ENCODE measurements at regions not wholly inside any gene's neighbourhood (a gene's known extent, or its start where the extent isn't known, plus 50 kb on each side); places are given as distances from the start of the nearest gene placed in this dataset.

- peak; percentile 82 for DNase-seq
Measured at GRCh38 chr11:114880442-114880841, 202.1 kb downstream of the NXPE2 start.

- no peak for DNase-seq
Measured at GRCh38 chr11:114883472-114883871, 205.1 kb downstream of the NXPE2 start.

GRCh38 chr11:114886644-114887265 lies 208.4 kb downstream of the NXPE2 start:
- peak; percentile 58 for DNase-seq

GRCh38 chr11:114889594-114890011 lies 211.3 kb downstream of the NXPE2 start:
- DNase-seq: peak; percentile 92

GRCh38 chr11:114890038-114890437 lies 211.7 kb downstream of the NXPE2 start:
- no peak for DNase-seq

DNA sequence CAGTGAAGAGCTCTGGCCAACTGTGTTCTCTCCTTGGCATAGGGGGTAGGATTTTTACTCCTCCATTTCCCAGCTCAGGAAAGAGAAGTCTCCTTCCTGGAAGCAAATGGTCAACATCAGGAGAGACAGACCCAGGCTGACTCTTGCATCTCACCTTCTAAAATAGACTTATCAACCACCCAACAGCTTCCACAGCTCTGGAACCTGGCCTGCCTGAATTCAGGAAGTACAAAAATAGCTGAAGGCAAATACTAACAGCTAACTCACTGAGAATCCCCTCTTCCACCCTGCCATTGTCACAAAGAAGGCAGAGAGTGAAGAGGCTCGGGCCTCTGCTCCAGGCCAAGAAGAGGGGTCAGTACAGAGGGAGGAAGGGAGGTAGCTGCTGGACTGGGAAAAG lies 213.6 kb downstream of the NXPE2 start:
- DNase-seq: no peak

GRCh38 chr11:114892381-114893197 lies 214.3 kb downstream of the NXPE2 start:
- DNase-seq: no peak

GRCh38 chr11:114893329-114893728 lies 215.0 kb downstream of the NXPE2 start:
- no peak for DNase-seq

GRCh38 chr11:114896594-114896993 lies 218.3 kb downstream of the NXPE2 start:
- DNase-seq: no peak

DNA sequence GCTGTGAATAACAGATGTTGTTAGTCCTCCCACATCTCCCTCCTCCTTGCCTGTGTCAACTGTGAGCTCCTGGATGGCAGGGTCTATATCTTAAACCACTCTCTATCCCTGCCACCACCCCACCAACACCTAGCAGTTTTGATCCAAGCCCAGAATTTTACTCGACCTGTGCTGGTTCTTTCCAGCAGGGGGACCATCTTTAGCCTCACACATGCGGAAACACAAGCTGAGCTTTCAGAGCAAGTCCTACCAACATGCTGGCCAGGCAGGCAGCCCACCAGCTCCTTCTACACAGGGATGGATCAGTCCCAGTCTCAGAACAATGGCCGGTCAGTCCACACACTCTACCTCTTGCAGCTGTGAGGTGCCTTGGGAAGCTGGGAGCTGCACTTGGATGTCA lies 231.5 kb downstream of the NXPE2 start:
- DNase-seq: no peak

DNA sequence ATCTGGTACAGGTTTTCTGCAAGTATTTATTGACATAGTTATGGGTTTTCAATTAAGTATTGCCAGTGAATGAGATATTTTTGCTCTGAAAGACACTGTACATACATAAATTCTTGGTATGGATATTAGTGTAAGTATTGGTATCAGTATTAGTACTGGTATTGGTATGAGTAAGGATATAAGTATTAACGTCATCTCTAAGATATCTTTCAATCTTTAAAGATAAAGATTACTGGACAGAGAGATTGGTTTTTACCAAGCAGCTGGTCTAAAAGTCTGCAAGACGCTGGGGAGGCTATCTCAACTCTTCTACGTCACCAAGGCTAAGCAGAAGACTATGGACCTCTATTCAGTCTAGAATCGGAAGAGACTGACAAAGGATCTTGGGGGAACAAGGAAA lies 234.5 kb downstream of the NXPE2 start:
- no peak for DNase-seq

GRCh38 chr11:114914231-114915005 lies 236.1 kb downstream of the NXPE2 start:
- DNase-seq: no peak

- peak; percentile 13 for DNase-seq
Measured at GRCh38 chr11:114915871-114916805, 237.8 kb downstream of the NXPE2 start.

GRCh38 chr11:114918286-114918685 lies 240.0 kb downstream of the NXPE2 start:
- peak; percentile 19 for DNase-seq

DNA sequence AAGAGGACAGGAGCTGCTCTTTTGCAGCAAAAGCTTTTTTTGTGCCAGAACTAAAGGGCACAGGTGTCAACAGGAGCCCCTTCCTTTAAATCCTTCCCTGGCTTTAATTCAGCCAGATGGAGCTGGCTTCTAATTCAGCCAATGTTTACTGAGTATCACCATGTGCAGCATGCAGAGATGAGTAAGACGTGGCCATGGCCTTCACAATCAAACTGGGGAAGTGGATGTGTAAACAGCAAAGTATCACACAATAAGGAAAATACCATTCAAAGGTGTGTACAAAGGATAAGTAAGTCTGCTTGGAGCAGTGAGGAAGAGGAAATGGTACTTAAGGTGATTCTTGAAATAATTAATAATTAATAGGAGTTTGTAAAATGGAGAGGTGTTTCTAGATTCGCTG lies 243.4 kb downstream of the NXPE2 start:
- no peak for DNase-seq

- DNase-seq: no peak
Measured at GRCh38 chr11:114924042-114924441, 245.7 kb downstream of the NXPE2 start.

DNA sequence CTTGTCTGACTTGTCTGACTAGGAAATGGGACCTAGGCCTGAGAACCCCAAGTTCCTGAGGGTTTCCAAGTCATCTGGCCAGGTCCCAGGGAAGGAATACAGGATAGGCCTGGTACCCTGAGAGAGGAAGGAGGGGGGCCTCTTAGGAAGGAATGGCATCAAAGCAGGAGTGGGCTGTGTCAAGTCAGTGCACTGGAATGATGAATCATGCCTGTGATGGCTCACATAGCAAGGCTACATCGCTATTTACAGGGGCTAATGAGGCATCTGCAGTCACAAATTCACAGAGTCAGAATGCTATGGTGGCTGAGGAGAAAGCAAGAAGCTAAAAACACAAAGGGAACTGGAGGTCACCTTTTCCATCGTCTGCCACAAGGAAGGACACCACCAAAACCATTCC lies 247.3 kb downstream of the NXPE2 start:
- DNase-seq: no peak

GRCh38 chr11:114928260-114928870 lies 250.0 kb downstream of the NXPE2 start:
- peak; percentile 83 for DNase-seq

DNA sequence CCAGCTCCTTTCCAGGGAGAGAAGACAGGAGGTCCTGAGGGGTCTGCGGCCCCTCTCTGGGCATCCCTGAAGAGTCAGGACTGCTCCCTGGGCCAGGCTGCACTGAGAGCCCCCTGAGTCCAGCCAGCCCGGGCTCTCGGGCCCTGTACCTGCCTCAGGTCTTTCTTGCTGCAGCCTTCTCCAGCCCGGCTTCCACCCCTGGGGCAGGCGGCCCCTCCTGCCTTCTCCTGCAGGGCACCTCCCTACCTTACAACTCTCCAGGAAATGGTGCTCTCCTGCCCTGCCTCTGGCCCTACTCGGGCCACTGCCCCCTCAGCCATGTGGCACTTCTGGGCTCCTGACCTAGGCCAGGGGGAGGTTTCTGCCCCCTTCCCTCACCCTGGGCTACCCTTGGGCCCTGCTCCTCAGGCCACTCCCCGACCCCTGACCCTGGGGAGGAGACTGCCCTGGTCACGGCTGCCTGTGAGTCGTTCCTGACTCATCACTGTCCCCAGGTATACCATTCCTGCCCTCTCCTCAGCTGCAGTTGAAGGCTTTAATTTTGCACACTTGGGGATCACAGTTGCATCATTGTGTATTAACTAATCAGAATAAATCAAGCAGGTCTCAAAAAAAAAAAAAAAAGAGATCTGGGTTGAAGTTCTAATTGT lies 251.1 kb downstream of the NXPE2 start:
- DNase-seq: no peak

DNA sequence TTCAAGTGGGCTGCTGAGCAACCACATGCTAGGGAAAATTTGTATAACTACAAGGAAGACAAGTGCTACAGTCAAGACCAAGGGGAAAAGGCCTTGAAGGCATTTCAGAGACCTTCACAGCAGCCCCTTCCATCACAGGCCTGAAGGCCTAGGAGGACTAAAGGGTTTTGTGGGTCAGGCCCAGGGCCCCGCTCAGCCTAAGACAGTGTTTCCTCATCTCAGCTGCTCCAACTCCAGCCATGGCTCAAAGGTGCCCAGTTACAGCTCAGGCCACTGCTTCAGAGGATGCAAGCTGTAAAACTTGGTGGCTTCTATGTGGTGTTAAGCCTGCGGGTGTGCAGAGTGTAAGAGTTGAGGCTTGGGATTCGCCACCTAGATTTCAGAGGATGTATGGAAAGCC lies 260.5 kb downstream of the NXPE2 start:
- no peak for DNase-seq

- no peak for DNase-seq
Measured at GRCh38 chr11:114942207-114942606, 263.9 kb downstream of the NXPE2 start.

All from eye (tissue), 1 donor.